Stimulated activated memory B cell treated with anti-CD40 and anti-IgM and Interleukin-4, amounts not matched to agents 10 μg/mL and 1 μg/mL and 100 μg/mL, for 72 hours (primary cell): ENCODE measurements at regions not wholly inside any gene's neighbourhood (a gene's known extent, or its start where the extent isn't known, plus 50 kb on each side); places are given as distances from the start of the nearest gene placed in this dataset.

Source experiments
- ATAC-seq: fragments of 150-1000 bp; cut with Tn5 transposase; 2 replicates; pipeline ENCODE4 v1.10.0; 2021
- H3K27ac Mint-ChIP-seq: one replicate; pipeline ENCODE4 v1.8.0; 2022; ENCODE audit warnings: mild to moderate bottlenecking, mixed read lengths
- H3K27me3 Mint-ChIP-seq: one replicate; pipeline ENCODE4 v1.8.0; 2022; ENCODE audit warnings: mixed read lengths
- H3K36me3 Mint-ChIP-seq: one replicate; pipeline ENCODE4 v1.8.0; 2022; ENCODE audit warnings: mixed read lengths
- H3K4me1 Mint-ChIP-seq: one replicate; pipeline ENCODE4 v1.8.0; 2022; ENCODE audit warnings: mixed read lengths
- H3K4me3 Mint-ChIP-seq: one replicate; pipeline ENCODE4 v1.8.0; 2022; ENCODE audit warnings: mild to moderate bottlenecking, moderate library complexity, mixed read lengths
- H3K9me3 Mint-ChIP-seq: one replicate; pipeline ENCODE4 v1.8.0; 2022; ENCODE audit warnings: mixed read lengths

DNA sequence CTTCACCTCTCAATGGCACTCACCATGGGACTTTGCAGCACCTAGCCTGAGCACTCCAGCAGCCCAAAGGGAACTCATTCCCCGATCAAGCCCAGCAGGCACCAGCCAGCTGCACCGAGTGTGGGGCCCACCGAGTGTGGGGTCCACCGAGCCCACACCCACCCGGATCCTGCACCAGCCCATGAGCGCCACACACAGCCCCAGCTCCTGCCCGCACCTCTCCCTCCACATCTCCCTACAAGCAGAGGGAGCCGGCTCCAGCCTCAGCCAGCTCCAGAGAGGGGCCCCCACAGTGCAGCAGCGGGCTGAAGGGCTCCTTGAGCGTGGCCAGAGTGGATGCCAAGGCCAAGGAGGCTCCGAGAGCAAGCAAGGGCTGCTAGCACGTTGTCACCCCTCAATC lies 1182.4 kb downstream of the HACE1 start:
- Mint-ChIP-seq H3K27ac (no peak overlapping the region), H3K4me1 (peaks cover 6% of the 10 kb centered on the region), H3K9me3 (no peaks in the 10 kb centered on the region), H3K36me3 (no peaks in the 10 kb centered on the region), H3K27me3 (no peaks in the 10 kb centered on the region), H3K4me3 (no peak overlapping the region)
- ATAC-seq = no peak

GRCh38 chr6:103675807-103676406 lies 1183.8 kb downstream of the HACE1 start:
- peaks cover 6% of the 10 kb centered on the region for H3K4me1 Mint-ChIP-seq
- no peak overlapping the region for H3K4me3 Mint-ChIP-seq

GRCh38 chr6:103674790-103675189 lies 1184.9 kb downstream of the HACE1 start:
- H3K36me3 Mint-ChIP-seq = no peaks in the 10 kb centered on the region
- no peak overlapping the region for H3K27ac Mint-ChIP-seq
- H3K27me3 Mint-ChIP-seq = no peaks in the 10 kb centered on the region
- H3K9me3 Mint-ChIP-seq = no peaks in the 10 kb centered on the region
- H3K4me3 Mint-ChIP-seq = no peak overlapping the region
- ATAC-seq = no peak
- H3K4me1 Mint-ChIP-seq = peaks cover 6% of the 10 kb centered on the region

More at GRCh38 chr6:103675807-103676406, 1183.8 kb downstream of the HACE1 start:
- no peak overlapping the region for H3K27ac Mint-ChIP-seq
- H3K36me3 Mint-ChIP-seq = no peaks in the 10 kb centered on the region
- no peak for ATAC-seq
- no peaks in the 10 kb centered on the region for H3K27me3 Mint-ChIP-seq
- no peaks in the 10 kb centered on the region for H3K9me3 Mint-ChIP-seq

- H3K27me3 Mint-ChIP-seq = no peaks in the 10 kb centered on the region
- no peaks in the 10 kb centered on the region for H3K36me3 Mint-ChIP-seq
- no peak overlapping the region for H3K4me3 Mint-ChIP-seq
- H3K9me3 Mint-ChIP-seq = no peaks in the 10 kb centered on the region
- H3K27ac Mint-ChIP-seq = no peak overlapping the region
- H3K4me1 Mint-ChIP-seq = peaks cover 6% of the 10 kb centered on the region
- no peak for ATAC-seq
Measured at GRCh38 chr6:103672169-103672568, 1187.5 kb downstream of the HACE1 start.

- no peaks in the 10 kb centered on the region for H3K4me1 Mint-ChIP-seq
- H3K9me3 Mint-ChIP-seq = peaks cover 4% of the 10 kb centered on the region
- no peak overlapping the region for H3K4me3 Mint-ChIP-seq
- H3K27ac Mint-ChIP-seq = no peak overlapping the region
- ATAC-seq = no peak
- H3K36me3 Mint-ChIP-seq = no peaks in the 10 kb centered on the region
- no peaks in the 10 kb centered on the region for H3K27me3 Mint-ChIP-seq
Measured at GRCh38 chr6:103629613-103630012, 1230.1 kb downstream of the HACE1 start.

DNA sequence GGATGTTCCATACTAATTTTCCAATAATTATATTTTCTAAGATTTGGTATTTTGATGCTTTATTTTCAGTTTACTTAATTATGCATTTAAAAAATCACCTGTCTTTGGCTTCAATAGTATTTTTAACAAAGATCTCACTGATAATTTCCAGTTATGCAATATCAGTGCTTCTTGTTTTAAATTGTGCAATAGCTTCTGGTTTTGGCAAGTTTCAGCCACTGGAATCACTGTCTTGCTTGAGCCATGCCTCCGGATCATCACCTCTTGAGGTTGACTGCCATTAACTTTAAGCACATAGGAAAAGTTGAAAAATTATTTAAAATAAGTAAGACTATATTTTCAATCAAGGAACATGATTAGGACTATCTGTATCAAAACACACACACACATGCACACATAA lies 1242.1 kb downstream of the HACE1 start:
- Mint-ChIP-seq H3K27me3 (no peaks in the 10 kb centered on the region), H3K4me3 (no peak overlapping the region), H3K4me1 (no peaks in the 10 kb centered on the region), H3K27ac (no peak overlapping the region), H3K9me3 (no peaks in the 10 kb centered on the region), H3K36me3 (no peaks in the 10 kb centered on the region)
- no peak for ATAC-seq

DNA sequence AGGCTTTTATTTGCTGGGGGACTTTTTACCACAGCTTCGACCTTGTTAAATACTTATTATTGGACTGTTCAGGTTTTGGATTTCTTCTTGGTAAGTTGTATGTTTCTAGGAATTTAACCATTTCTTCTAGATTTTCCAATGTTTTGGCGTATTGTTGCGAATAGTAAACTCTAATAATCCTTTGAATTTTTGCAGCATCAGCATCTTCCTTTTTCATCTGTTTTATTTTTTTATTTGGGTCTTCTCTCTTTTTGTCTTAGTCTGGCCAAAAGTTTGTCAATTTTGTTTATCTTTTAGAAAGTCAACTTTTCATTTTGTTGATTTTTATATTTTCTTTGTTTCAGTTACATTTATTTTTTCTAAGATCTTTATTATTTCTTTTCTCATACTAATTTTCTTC lies 1272.0 kb downstream of the HACE1 start:
- no peaks in the 10 kb centered on the region for H3K4me1 Mint-ChIP-seq
- H3K4me3 Mint-ChIP-seq = no peak overlapping the region
- H3K36me3 Mint-ChIP-seq = no peaks in the 10 kb centered on the region
- H3K9me3 Mint-ChIP-seq = peaks cover 16% of the 10 kb centered on the region
- no peak overlapping the region for H3K27ac Mint-ChIP-seq
- no peaks in the 10 kb centered on the region for H3K27me3 Mint-ChIP-seq
- no peak for ATAC-seq

DNA sequence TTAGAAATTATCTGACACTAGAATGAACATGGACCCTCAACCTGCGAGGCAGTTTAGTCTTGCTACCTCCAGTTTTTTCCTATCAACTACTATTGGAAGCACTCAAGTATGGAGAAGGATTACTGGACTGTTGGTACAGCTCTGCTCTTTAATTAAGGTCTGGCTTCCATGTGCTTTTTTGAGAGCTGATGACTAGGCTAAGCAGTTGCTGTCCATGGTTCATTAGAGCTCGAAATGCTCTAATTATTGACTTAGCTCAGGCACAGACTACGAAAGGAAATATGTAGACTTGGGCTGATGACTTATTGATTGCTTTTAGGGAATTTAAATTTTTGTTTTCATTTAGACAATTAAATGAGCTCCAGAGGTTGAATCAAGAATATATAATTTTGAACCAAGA lies 1281.6 kb downstream of the HACE1 start:
- Mint-ChIP-seq H3K9me3 (peaks cover 8% of the 10 kb centered on the region), H3K27me3 (no peaks in the 10 kb centered on the region), H3K4me3 (no peak overlapping the region), H3K36me3 (no peaks in the 10 kb centered on the region), H3K4me1 (no peaks in the 10 kb centered on the region), H3K27ac (no peak overlapping the region)
- ATAC-seq = no peak

- Mint-ChIP-seq H3K4me3 (no peak overlapping the region), H3K36me3 (no peaks in the 10 kb centered on the region), H3K9me3 (no peaks in the 10 kb centered on the region), H3K27ac (no peak overlapping the region), H3K27me3 (no peaks in the 10 kb centered on the region), H3K4me1 (no peaks in the 10 kb centered on the region)
- no peak for ATAC-seq
Measured at GRCh38 chr6:103570431-103570830, 1289.3 kb downstream of the HACE1 start.

DNA sequence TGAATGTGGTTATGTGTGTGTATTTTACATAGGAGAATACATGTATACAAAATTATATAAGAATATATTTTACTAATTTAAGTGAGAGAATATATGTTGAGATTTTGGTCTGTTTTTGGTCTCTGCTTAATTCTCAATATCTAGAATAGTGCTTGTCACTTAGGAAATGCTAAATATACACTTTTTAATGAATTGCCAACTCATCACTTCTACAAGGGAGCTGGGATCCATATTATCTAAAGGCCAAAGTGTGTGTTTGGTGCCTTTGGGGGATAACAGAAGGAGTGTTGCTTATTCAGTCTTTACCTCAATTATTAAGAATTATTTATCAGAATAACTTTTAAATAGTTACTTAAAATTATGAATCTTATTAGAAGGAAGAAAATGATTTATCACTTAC lies 1304.8 kb downstream of the HACE1 start:
- H3K4me3 Mint-ChIP-seq = no peak overlapping the region
- H3K9me3 Mint-ChIP-seq = peaks cover 5% of the 10 kb centered on the region
- no peaks in the 10 kb centered on the region for H3K4me1 Mint-ChIP-seq
- H3K36me3 Mint-ChIP-seq = no peaks in the 10 kb centered on the region
- no peak for ATAC-seq
- no peak overlapping the region for H3K27ac Mint-ChIP-seq
- H3K27me3 Mint-ChIP-seq = no peaks in the 10 kb centered on the region

GRCh38 chr6:103538381-103538780 lies 1321.3 kb downstream of the HACE1 start:
- no peak overlapping the region for H3K4me3 Mint-ChIP-seq
- H3K36me3 Mint-ChIP-seq = no peaks in the 10 kb centered on the region
- H3K27ac Mint-ChIP-seq = no peak overlapping the region
- H3K9me3 Mint-ChIP-seq = peaks cover 2% of the 10 kb centered on the region
- H3K27me3 Mint-ChIP-seq = no peaks in the 10 kb centered on the region
- no peaks in the 10 kb centered on the region for H3K4me1 Mint-ChIP-seq
- no peak for ATAC-seq

- Mint-ChIP-seq H3K4me3 (no peak overlapping the region), H3K4me1 (no peaks in the 10 kb centered on the region), H3K36me3 (no peaks in the 10 kb centered on the region), H3K9me3 (peaks cover 2% of the 10 kb centered on the region), H3K27me3 (no peaks in the 10 kb centered on the region), H3K27ac (no peak overlapping the region)
- ATAC-seq = no peak
Measured at GRCh38 chr6:103534814-103535213, 1324.9 kb downstream of the HACE1 start.

DNA sequence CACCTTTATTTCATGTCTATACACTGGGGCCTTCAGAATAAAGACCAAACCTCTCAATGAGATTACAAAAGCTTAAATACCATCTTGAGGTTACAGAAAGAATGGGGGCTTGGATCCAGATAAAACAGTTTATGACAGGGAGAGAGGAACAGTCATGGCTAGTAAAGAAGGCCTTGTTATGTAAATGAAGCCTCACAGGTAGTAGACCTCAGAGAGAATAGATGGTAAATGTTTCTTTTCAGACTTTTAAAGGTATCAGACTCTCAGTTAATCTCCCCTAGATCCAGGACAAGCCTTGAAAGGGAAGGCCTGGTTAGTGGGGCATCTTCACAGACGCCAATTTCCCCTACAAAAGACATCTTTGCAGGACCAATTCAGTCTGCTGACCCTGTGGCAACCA lies 1325.6 kb downstream of the HACE1 start:
- Mint-ChIP-seq H3K4me3 (no peak overlapping the region), H3K36me3 (no peaks in the 10 kb centered on the region), H3K27me3 (no peaks in the 10 kb centered on the region), H3K4me1 (no peaks in the 10 kb centered on the region), H3K9me3 (peaks cover 2% of the 10 kb centered on the region), H3K27ac (no peak overlapping the region)
- no peak for ATAC-seq

DNA sequence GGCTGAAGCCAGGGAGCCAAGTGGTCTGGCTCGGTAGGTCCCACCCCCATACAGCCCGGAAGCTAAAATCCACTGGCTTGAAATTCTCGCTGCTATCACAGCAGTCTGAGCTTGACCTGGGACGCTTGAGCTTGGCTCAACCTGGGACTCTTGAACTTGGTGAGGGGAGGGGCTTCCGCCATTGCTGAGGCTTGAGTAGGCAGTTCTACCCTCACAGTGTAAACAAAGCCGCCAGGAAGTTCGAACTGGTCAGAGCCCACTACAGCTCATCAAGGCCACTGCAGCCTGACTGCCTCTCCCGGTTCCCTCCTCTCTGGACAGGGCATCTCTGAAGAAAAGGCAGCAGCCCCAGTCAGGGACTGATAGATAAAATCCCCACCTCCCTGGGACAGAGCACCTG lies 1337.7 kb downstream of the HACE1 start:
- Mint-ChIP-seq H3K36me3 (no peaks in the 10 kb centered on the region), H3K9me3 (peaks cover 11% of the 10 kb centered on the region), H3K27ac (no peak overlapping the region), H3K27me3 (no peaks in the 10 kb centered on the region), H3K4me1 (no peaks in the 10 kb centered on the region), H3K4me3 (no peak overlapping the region)
- ATAC-seq = no peak

- no peaks in the 10 kb centered on the region for H3K4me1 Mint-ChIP-seq
- no peaks in the 10 kb centered on the region for H3K36me3 Mint-ChIP-seq
- no peaks in the 10 kb centered on the region for H3K27me3 Mint-ChIP-seq
- no peak overlapping the region for H3K27ac Mint-ChIP-seq
- H3K9me3 Mint-ChIP-seq = peaks cover 3% of the 10 kb centered on the region
- no peak overlapping the region for H3K4me3 Mint-ChIP-seq
- ATAC-seq = no peak
Measured at GRCh38 chr6:103516336-103516735, 1343.4 kb downstream of the HACE1 start.

GRCh38 chr6:103507052-103507451 lies 1352.7 kb downstream of the HACE1 start:
- H3K36me3 Mint-ChIP-seq = no peaks in the 10 kb centered on the region
- no peak overlapping the region for H3K27ac Mint-ChIP-seq
- H3K27me3 Mint-ChIP-seq = no peaks in the 10 kb centered on the region
- H3K9me3 Mint-ChIP-seq = peaks cover 6% of the 10 kb centered on the region
- ATAC-seq = no peak
- H3K4me1 Mint-ChIP-seq = no peaks in the 10 kb centered on the region
- H3K4me3 Mint-ChIP-seq = no peak overlapping the region

DNA sequence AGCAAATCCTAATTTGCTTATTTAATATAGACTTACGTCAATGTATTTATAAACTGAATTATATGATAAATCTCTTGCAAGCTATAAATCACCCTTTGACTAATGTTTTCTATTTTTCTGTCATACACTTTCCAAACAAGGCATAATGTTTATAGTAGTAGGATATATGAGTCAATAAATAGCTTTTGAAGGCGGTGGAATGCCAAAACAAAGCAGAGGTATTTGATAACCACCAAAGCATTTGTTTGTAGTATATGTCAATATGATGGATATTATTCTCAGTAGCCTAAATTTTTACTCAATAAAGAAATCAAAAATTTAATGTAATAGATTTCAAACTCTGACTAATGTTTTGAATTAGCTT lies 1354.6 kb downstream of the HACE1 start:
- H3K4me1 Mint-ChIP-seq = no peaks in the 10 kb centered on the region
- no peak overlapping the region for H3K27ac Mint-ChIP-seq
- ATAC-seq = no peak
- H3K4me3 Mint-ChIP-seq = no peak overlapping the region
- H3K9me3 Mint-ChIP-seq = peaks cover 6% of the 10 kb centered on the region
- no peaks in the 10 kb centered on the region for H3K36me3 Mint-ChIP-seq
- no peaks in the 10 kb centered on the region for H3K27me3 Mint-ChIP-seq
